GM23338 (cell line): ENCODE measurements at regions not wholly inside any gene's neighbourhood (a gene's known extent, or its start where the extent isn't known, plus 50 kb on each side); places are given as distances from the start of the nearest gene placed in this dataset.

ENCODE experiments used
- CREB1 ChIP-seq: fragments of 250-450 bp; sonication (Bioruptor Pico); IDR thresholded peaks from 2 replicates; pipeline ENCODE4 v1.5.0; 2020; ENCODE audit warnings: low read depth, mild to moderate bottlenecking, moderate library complexity
- CTCF ChIP-seq, 2 experiments: fragments of 200-600 bp in 1 of 2; sonication (generic) in 1 of 2; conservative IDR thresholded peaks; 2 replicates each; pipeline versions ENCODE4 v1.5.1 to v1.6.1; 2016 to 2017; ENCODE audit warnings: antibody characterized with exemption in 2 of 2, low read depth in 2 of 2, mild to moderate bottlenecking in 2 of 2, moderate library complexity in 1 of 2
- EZH2 ChIP-seq: fragments of 200-600 bp; sonication (generic); IDR thresholded peaks from one replicate; pipeline ENCODE4 v1.8.0; 2017; ENCODE audit warnings: antibody characterized with exemption, mild to moderate bottlenecking, low read depth; ENCODE audit not compliant: unreplicated experiment
- JUNB ChIP-seq: IDR thresholded peaks from one replicate; pipeline ENCODE4 v1.6.1; 2016; ENCODE audit warnings: antibody characterized with exemption; ENCODE audit not compliant: unreplicated experiment
- POLR2AphosphoS5 ChIP-seq: IDR thresholded peaks from 2 replicates; pipeline ENCODE4 v1.6.1; 2016; ENCODE audit warnings: antibody characterized with exemption, low read depth
- STAT1 ChIP-seq: IDR thresholded peaks from one replicate; pipeline ENCODE4 v1.6.1; 2016; ENCODE audit warnings: antibody characterized with exemption; ENCODE audit not compliant: unreplicated experiment

DNA sequence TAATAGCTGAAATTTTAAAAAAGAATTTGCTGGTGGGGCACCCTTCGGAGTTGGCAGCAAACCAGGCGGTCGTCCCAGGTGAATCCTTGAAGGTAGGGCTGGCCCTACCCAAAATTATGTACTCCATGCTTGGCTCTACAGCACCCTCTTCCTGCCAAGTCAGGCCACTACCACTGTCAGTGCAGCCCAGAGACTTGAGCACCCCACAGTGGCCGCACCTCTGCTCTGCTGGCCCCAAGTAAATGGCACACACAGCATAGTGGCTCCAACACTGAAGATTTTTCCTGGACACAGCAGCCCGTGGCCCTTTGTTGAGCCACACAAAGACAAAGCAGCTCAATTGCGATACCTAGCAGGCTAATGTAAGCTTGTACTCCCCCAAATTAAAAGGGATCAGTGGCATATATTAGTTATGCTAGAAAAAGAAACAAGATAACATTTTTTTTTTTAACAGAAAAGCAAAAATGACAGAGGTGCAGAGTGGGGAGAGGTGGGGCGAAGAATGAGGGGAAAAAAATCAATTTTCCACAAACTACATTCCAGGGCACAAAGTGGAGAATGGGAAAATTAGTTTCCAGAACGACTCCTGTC is 250.5 kb downstream of the UACA start:
- peak; percentile 85 to 98 for TF ChIP-seq CTCF (conservative IDR thresholded peaks at IDR 0.05; ENCODE audit: low read depth in 2 of 2)
- no peak for TF ChIP-seq POLR2AphosphoS5
- TF ChIP-seq JUNB = no peak
- no peak for TF ChIP-seq EZH2
- TF ChIP-seq STAT1 = no peak
- no peak for TF ChIP-seq CREB1
